HG02759 (cell line): ENCODE measurements at regions not wholly inside any gene's neighbourhood (a gene's known extent, or its start where the extent isn't known, plus 50 kb on each side); places are given as distances from the start of the nearest gene placed in this dataset.
"Not testable (repeated sequence)": the region's sequence is repeated elsewhere in the genome, so short reads cannot be mapped to it uniquely, and the experiment has no call there.

Experiments used
- ATAC-seq: cut with Tn5 transposase; IDR thresholded peaks from one replicate; pipeline ENCODE4 v1.9.1; 2021; ENCODE audit warnings: mild to moderate bottlenecking, moderate library complexity; ENCODE audit not compliant: unreplicated experiment

- ATAC-seq = no peak
Measured at GRCh38 chr6:94254689-94255088, 835.3 kb upstream of the EPHA7 start.

- no peak for ATAC-seq
Measured at GRCh38 chr6:94251878-94252277, 832.5 kb upstream of the EPHA7 start.

GRCh38 chr6:94245395-94245794, 826.0 kb upstream of the EPHA7 start:
- ATAC-seq = no peak

- no peak for ATAC-seq
Measured at GRCh38 chr6:94238868-94239267, 819.5 kb upstream of the EPHA7 start.

GRCh38 chr6:94227741-94228140, 808.4 kb upstream of the EPHA7 start:
- no peak for ATAC-seq

GRCh38 chr6:94217836-94218235, 798.5 kb upstream of the EPHA7 start:
- no peak for ATAC-seq

GRCh38 chr6:94215552-94215951, 796.2 kb upstream of the EPHA7 start:
- ATAC-seq = no peak

- no peak for ATAC-seq
Measured at GRCh38 chr6:94213226-94213625, 793.9 kb upstream of the EPHA7 start.

GRCh38 chr6:94196891-94197290, 777.5 kb upstream of the EPHA7 start:
- ATAC-seq = no peak

GRCh38 chr6:94190030-94190429, 770.7 kb upstream of the EPHA7 start:
- no peak for ATAC-seq

GRCh38 chr6:94184666-94185464, 765.5 kb upstream of the EPHA7 start:
- no peak for ATAC-seq

GRCh38 chr6:94177429-94177828, 758.1 kb upstream of the EPHA7 start:
- ATAC-seq = no peak

- no peak for ATAC-seq
Measured at GRCh38 chr6:94175465-94175864, 756.1 kb upstream of the EPHA7 start.

- no peak for ATAC-seq
Measured at GRCh38 chr6:94163877-94164276, 744.5 kb upstream of the EPHA7 start.

- no peak for ATAC-seq
Measured at GRCh38 chr6:94150886-94151285, 731.5 kb upstream of the EPHA7 start.

GRCh38 chr6:94144807-94145206, 725.4 kb upstream of the EPHA7 start:
- ATAC-seq = no peak

GRCh38 chr6:94137178-94137577, 717.8 kb upstream of the EPHA7 start:
- ATAC-seq = not testable (repeated sequence)

GRCh38 chr6:94133106-94133505, 713.7 kb upstream of the EPHA7 start:
- ATAC-seq = no peak

- ATAC-seq = no peak
Measured at GRCh38 chr6:94131271-94131670, 711.9 kb upstream of the EPHA7 start.

- no peak for ATAC-seq
Measured at GRCh38 chr6:94130478-94130877, 711.1 kb upstream of the EPHA7 start.

- ATAC-seq = no peak
Measured at GRCh38 chr6:94129926-94130325, 710.6 kb upstream of the EPHA7 start.

- no peak for ATAC-seq
Measured at GRCh38 chr6:94127716-94128115, 708.4 kb upstream of the EPHA7 start.

GRCh38 chr6:94124333-94124732, 705.0 kb upstream of the EPHA7 start:
- no peak for ATAC-seq
